ENCODE measurements at regions not wholly inside any gene's neighbourhood (a gene's known extent, or its start where the extent isn't known, plus 50 kb on each side); places are given as distances from the start of the nearest gene placed in this dataset.
A peak's percentile ranks its signal among the peaks of the same experiment; 100 is the strongest.

- TF ChIP-seq CTCF (IDR thresholded peaks at IDR 0.05), result no peak
- no peak overlapping the region for H2AFZ ChIP-seq (ENCODE audit: insufficient read depth, low read depth, low read length, poor library complexity, severe bottlenecking)
- Mint-ChIP-seq H3K36me3 (no peaks in the 10 kb centered on the region), H3K27ac (no peak overlapping the region), H3K4me1 (no peaks in the 10 kb centered on the region), H3K9me3 (no peaks in the 10 kb centered on the region), H3K27me3 (ENCODE audit: low read depth in 3 of 3) (peaks cover 0 to 5% (median 2%) of the 10 kb centered on the region in 3 donors), H3K4me3 (no peak overlapping the region)
- no peaks in the 10 kb centered on the region for H3K9me3 ChIP-seq (replicated peaks in 1 of 2; ENCODE audit: control insufficient read depth in 1 of 2, insufficient read depth in 1 of 2, low read length in 2 of 2)
- peaks cover 0 to 5% of the 10 kb centered on the region in 2 donors for H3K27me3 ChIP-seq (ENCODE audit: control insufficient read depth in 2 of 2, insufficient read depth in 2 of 2, low read length in 2 of 2)
- H3K79me2 ChIP-seq (ENCODE audit: insufficient read depth, low read length), result no peaks in the 10 kb centered on the region
- H3K9ac ChIP-seq (ENCODE audit: insufficient read depth, low read length, poor library complexity, severe bottlenecking), result no peak overlapping the region
- intact Hi-C loops (cut with micrococcal nuclease), result no loop called here
- no peak for DNase-seq
- no peak overlapping the region for H3K27ac ChIP-seq (ENCODE audit: low read depth in 1 of 2, low read length in 2 of 2)
- H3K4me2 ChIP-seq (replicated peaks; ENCODE audit: extremely low read depth, low read length, poor library complexity, severe bottlenecking), result no peak overlapping the region
- H3K4me1 ChIP-seq (ENCODE audit: control insufficient read depth in 1 of 2, insufficient read depth in 2 of 2, low read length in 2 of 2), result no peaks in the 10 kb centered on the region
- no peaks in the 10 kb centered on the region for H4K20me1 ChIP-seq (ENCODE audit: insufficient read depth, low read length)
- no peak overlapping the region for H3K4me3 ChIP-seq (replicated peaks in 1 of 3; ENCODE audit: low read depth in 2 of 3, low read length in 3 of 3)
- H3K36me3 ChIP-seq (replicated peaks in 1 of 2; ENCODE audit: control insufficient read depth in 1 of 2, insufficient read depth in 2 of 2, low read length in 2 of 2), result no peaks in the 10 kb centered on the region
These were observed 86.4 kb upstream of the SEZ6L start for GRCh38 chr22:26082866-26083265.

- H3K27ac Mint-ChIP-seq, result no peak overlapping the region
- H3K27me3 ChIP-seq (ENCODE audit: control insufficient read depth in 2 of 2, insufficient read depth in 2 of 2, low read length in 2 of 2), result peaks cover 0 to 5% of the 10 kb centered on the region in 2 donors
- no peak overlapping the region for H3K4me3 ChIP-seq (replicated peaks in 1 of 3; ENCODE audit: low read depth in 2 of 3, low read length in 3 of 3)
- H3K9me3 Mint-ChIP-seq, result no peaks in the 10 kb centered on the region
- peak overlapping the region in 1 of 2 donors; percentile 9 for H3K4me3 Mint-ChIP-seq
- H3K4me2 ChIP-seq (replicated peaks; ENCODE audit: extremely low read depth, low read length, poor library complexity, severe bottlenecking), result no peak overlapping the region
- no peaks in the 10 kb centered on the region for H3K79me2 ChIP-seq (ENCODE audit: insufficient read depth, low read length)
- no peaks in the 10 kb centered on the region for H3K4me1 ChIP-seq (ENCODE audit: control insufficient read depth in 1 of 2, insufficient read depth in 2 of 2, low read length in 2 of 2)
- no peaks in the 10 kb centered on the region for H3K36me3 ChIP-seq (replicated peaks in 1 of 2; ENCODE audit: control insufficient read depth in 1 of 2, insufficient read depth in 2 of 2, low read length in 2 of 2)
- no peaks in the 10 kb centered on the region for H3K9me3 ChIP-seq (replicated peaks in 1 of 2; ENCODE audit: control insufficient read depth in 1 of 2, insufficient read depth in 1 of 2, low read length in 2 of 2)
- H3K27me3 Mint-ChIP-seq (ENCODE audit: low read depth in 3 of 3), result peaks cover 6 to 13% (median 7%) of the 10 kb centered on the region in 3 donors
- no peak overlapping the region for H3K9ac ChIP-seq (ENCODE audit: insufficient read depth, low read length, poor library complexity, severe bottlenecking)
- no peaks in the 10 kb centered on the region for H4K20me1 ChIP-seq (ENCODE audit: insufficient read depth, low read length)
- DNase-seq, result no peak
- intact Hi-C loops (cut with micrococcal nuclease), result no loop called here
- no CpG with 5 or more reads among the region's 1 CpG for WGBS (ENCODE audit: insufficient coverage)
- no peak overlapping the region for H2AFZ ChIP-seq (ENCODE audit: insufficient read depth, low read depth, low read length, poor library complexity, severe bottlenecking)
- no peaks in the 10 kb centered on the region for H3K36me3 Mint-ChIP-seq
- no peak for TF ChIP-seq CTCF (IDR thresholded peaks at IDR 0.05)
- H3K4me1 Mint-ChIP-seq, result no peaks in the 10 kb centered on the region
- no peak overlapping the region for H3K27ac ChIP-seq (ENCODE audit: low read depth in 1 of 2, low read length in 2 of 2)
These were observed 82.9 kb upstream of the SEZ6L start for GRCh38 chr22:26086359-26086758.
